Osteocyte (in vitro differentiated cells): ENCODE measurements at regions not wholly inside any gene's neighbourhood (a gene's known extent, or its start where the extent isn't known, plus 50 kb on each side); places are given as distances from the start of the nearest gene placed in this dataset.

ENCODE experiments used
- DNase-seq: peaks from one replicate; pipeline ENCODE4 v3.0.0; 2021; ENCODE audit warnings: mixed read lengths; ENCODE audit not compliant: unreplicated experiment; ENCODE audit errors: extremely low spot score
- H3K27ac Mint-ChIP-seq: one replicate; pipeline ENCODE4 v1.8.0; 2021; ENCODE audit warnings: mild to moderate bottlenecking, mixed read lengths; ENCODE audit not compliant: unreplicated experiment
- H3K27me3 Mint-ChIP-seq: one replicate; pipeline ENCODE4 v1.8.0; 2021; ENCODE audit warnings: mixed read lengths; ENCODE audit not compliant: unreplicated experiment
- H3K36me3 Mint-ChIP-seq: one replicate; pipeline ENCODE4 v1.8.0; 2021; ENCODE audit warnings: mixed read lengths; ENCODE audit not compliant: unreplicated experiment
- H3K4me1 Mint-ChIP-seq: one replicate; pipeline ENCODE4 v1.8.0; 2021; ENCODE audit warnings: mixed read lengths; ENCODE audit not compliant: unreplicated experiment
- H3K4me3 Mint-ChIP-seq: one replicate; pipeline ENCODE4 v1.8.0; 2021; ENCODE audit warnings: mild to moderate bottlenecking, moderate library complexity, mixed read lengths; ENCODE audit not compliant: unreplicated experiment
- H3K9me3 Mint-ChIP-seq: one replicate; pipeline ENCODE4 v1.8.0; 2021; ENCODE audit warnings: mixed read lengths; ENCODE audit not compliant: unreplicated experiment
- TF ChIP-seq, protein P1 (sequence below): fragments of 200-600 bp; sonication (generic); IDR thresholded peaks from 2 replicates; pipeline ENCODE4 v1.5.0; 2021; ENCODE audit warnings: antibody characterized with exemption, mild to moderate bottlenecking, moderate library complexity

DNA sequence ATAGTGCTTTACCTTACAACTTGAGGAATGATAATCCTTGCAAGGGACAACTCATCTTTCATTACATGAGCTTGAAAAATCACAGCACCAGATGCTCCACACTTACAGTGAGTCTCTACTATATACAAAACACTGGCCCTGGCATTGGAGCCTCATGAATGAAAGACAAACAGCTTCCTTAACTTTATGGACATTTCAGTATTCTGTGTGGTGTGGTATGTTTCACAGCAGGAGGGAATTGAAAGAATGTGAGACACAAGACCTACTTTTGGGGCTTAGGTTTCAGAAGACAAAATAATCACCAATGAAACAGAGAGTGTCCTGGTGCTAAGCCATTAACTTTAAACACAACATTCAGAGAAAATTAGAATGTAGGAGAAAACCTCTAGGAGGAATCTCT is 1249.6 kb downstream of the XPNPEP1 start:
- TF ChIP-seq, protein P1, sequence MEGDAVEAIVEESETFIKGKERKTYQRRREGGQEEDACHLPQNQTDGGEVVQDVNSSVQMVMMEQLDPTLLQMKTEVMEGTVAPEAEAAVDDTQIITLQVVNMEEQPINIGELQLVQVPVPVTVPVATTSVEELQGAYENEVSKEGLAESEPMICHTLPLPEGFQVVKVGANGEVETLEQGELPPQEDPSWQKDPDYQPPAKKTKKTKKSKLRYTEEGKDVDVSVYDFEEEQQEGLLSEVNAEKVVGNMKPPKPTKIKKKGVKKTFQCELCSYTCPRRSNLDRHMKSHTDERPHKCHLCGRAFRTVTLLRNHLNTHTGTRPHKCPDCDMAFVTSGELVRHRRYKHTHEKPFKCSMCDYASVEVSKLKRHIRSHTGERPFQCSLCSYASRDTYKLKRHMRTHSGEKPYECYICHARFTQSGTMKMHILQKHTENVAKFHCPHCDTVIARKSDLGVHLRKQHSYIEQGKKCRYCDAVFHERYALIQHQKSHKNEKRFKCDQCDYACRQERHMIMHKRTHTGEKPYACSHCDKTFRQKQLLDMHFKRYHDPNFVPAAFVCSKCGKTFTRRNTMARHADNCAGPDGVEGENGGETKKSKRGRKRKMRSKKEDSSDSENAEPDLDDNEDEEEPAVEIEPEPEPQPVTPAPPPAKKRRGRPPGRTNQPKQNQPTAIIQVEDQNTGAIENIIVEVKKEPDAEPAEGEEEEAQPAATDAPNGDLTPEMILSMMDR, result no peak
- Mint-ChIP-seq H3K36me3 (no peaks in the 10 kb centered on the region), H3K27ac (no peak overlapping the region), H3K27me3 (no peaks in the 10 kb centered on the region), H3K9me3 (peaks cover 1% of the 10 kb centered on the region), H3K4me3 (no peak overlapping the region), H3K4me1 (no peaks in the 10 kb centered on the region)
- DNase-seq, result no peak

- Mint-ChIP-seq H3K4me3 (no peak overlapping the region), H3K36me3 (no peaks in the 10 kb centered on the region), H3K4me1 (no peaks in the 10 kb centered on the region), H3K27ac (no peak overlapping the region), H3K27me3 (no peaks in the 10 kb centered on the region), H3K9me3 (peaks cover 15% of the 10 kb centered on the region)
- no peak for DNase-seq
- TF ChIP-seq, protein P1, result no peak
These were observed 1259.7 kb downstream of the XPNPEP1 start for GRCh38 chr10:108663587-108663986.

- TF ChIP-seq, protein P1, result no peak
- Mint-ChIP-seq H3K4me3 (no peak overlapping the region), H3K36me3 (no peaks in the 10 kb centered on the region)
These were observed 1260.3 kb downstream of the XPNPEP1 start for GRCh38 chr10:108662975-108663374.

GRCh38 chr10:108655057-108655456 is 1268.3 kb downstream of the XPNPEP1 start:
- Mint-ChIP-seq H3K4me3 (no peak overlapping the region), H3K27me3 (no peaks in the 10 kb centered on the region), H3K9me3 (peaks cover 20% of the 10 kb centered on the region), H3K36me3 (no peaks in the 10 kb centered on the region), H3K4me1 (no peaks in the 10 kb centered on the region), H3K27ac (no peak overlapping the region)
- no peak for DNase-seq
- TF ChIP-seq, protein P1, result no peak

More at GRCh38 chr10:108662975-108663374, 1260.3 kb downstream of the XPNPEP1 start:
- Mint-ChIP-seq H3K9me3 (peaks cover 16% of the 10 kb centered on the region), H3K4me1 (no peaks in the 10 kb centered on the region), H3K27ac (no peak overlapping the region), H3K27me3 (no peaks in the 10 kb centered on the region)
- no peak for DNase-seq

- DNase-seq, result no peak
- TF ChIP-seq, protein P1, result no peak
- no peaks in the 10 kb centered on the region for H3K36me3 Mint-ChIP-seq
- H3K27me3 Mint-ChIP-seq, result no peaks in the 10 kb centered on the region
- no peak overlapping the region for H3K27ac Mint-ChIP-seq
- peaks cover 12% of the 10 kb centered on the region for H3K9me3 Mint-ChIP-seq
- no peak overlapping the region for H3K4me3 Mint-ChIP-seq
- no peaks in the 10 kb centered on the region for H3K4me1 Mint-ChIP-seq
These were observed 1269.8 kb downstream of the XPNPEP1 start for GRCh38 chr10:108653531-108653930.
